ENCODE measurements at regions not wholly inside any gene's neighbourhood (a gene's known extent, or its start where the extent isn't known, plus 50 kb on each side); places are given as distances from the start of the nearest gene placed in this dataset.
"Not testable (repeated sequence)": the region's sequence is repeated elsewhere in the genome, so short reads cannot be mapped to it uniquely, and the experiment has no call there.

- TF ChIP-seq EZH2 (IDR thresholded peaks at IDR 0.05; ENCODE audit: borderline replicate concordance, low read depth, low read length, poor library complexity, severe bottlenecking) (no peak), CTCF (conservative IDR thresholded peaks at IDR 0.05; ENCODE audit: low read depth, low read length) (no peak)
- peaks cover 7% of the 10 kb centered on the region for H3K4me1 ChIP-seq (ENCODE audit: insufficient read depth, low read length, poor library complexity, severe bottlenecking)
- no peaks in the 10 kb centered on the region for H3K9me3 ChIP-seq (ENCODE audit: low read depth, low read length, poor library complexity, severe bottlenecking)
- H3K27ac ChIP-seq (ENCODE audit: low read depth, low read length, poor library complexity, severe bottlenecking) = no peak overlapping the region
- ChIA-PET CTCF (no interaction called here), POLR2A (ENCODE audit: low non-redundant PET) (no interaction called here)
- intact Hi-C loops (cut with micrococcal nuclease; ENCODE audit: unreplicated experiment) = no loop called here
- BruUV-seq (replicated peaks) = no TSS peak
- no peak overlapping the region for H3K4me3 ChIP-seq (ENCODE audit: low read depth, low read length, poor library complexity, severe bottlenecking)
- peak; percentile 23 for DNase-seq (ENCODE audit: low spot score)
- H3K36me3 ChIP-seq (ENCODE audit: insufficient read depth, low read length, poor library complexity, severe bottlenecking) = no peaks in the 10 kb centered on the region
- H3K27me3 ChIP-seq (replicated peaks; ENCODE audit: insufficient read depth, low read depth, low read length, poor library complexity) = no peaks in the 10 kb centered on the region
These were observed 120.1 kb upstream of the MYO10 start for GRCh38 chr5:17056141-17056631.

- Histone ChIP-seq H3K27me3 (replicated peaks; ENCODE audit: insufficient read depth, low read depth, low read length, poor library complexity) (no peaks in the 10 kb centered on the region), H3K4me1 (ENCODE audit: insufficient read depth, low read length, poor library complexity, severe bottlenecking) (peaks cover 7% of the 10 kb centered on the region), H3K36me3 (ENCODE audit: insufficient read depth, low read length, poor library complexity, severe bottlenecking) (no peaks in the 10 kb centered on the region), H3K9me3 (ENCODE audit: low read depth, low read length, poor library complexity, severe bottlenecking) (no peaks in the 10 kb centered on the region), H3K27ac (ENCODE audit: low read depth, low read length, poor library complexity, severe bottlenecking) (no peak overlapping the region), H3K4me3 (ENCODE audit: low read depth, low read length, poor library complexity, severe bottlenecking) (no peak overlapping the region)
- BruUV-seq (replicated peaks) = no TSS peak
- no peak for DNase-seq (ENCODE audit: low spot score)
- no peak for TF ChIP-seq EZH2 (IDR thresholded peaks at IDR 0.05; ENCODE audit: borderline replicate concordance, low read depth, low read length, poor library complexity, severe bottlenecking)
- no peak for TF ChIP-seq CTCF (conservative IDR thresholded peaks at IDR 0.05; ENCODE audit: low read depth, low read length)
- ChIA-PET POLR2A (ENCODE audit: low non-redundant PET) (no interaction called here), CTCF (no interaction called here)
- intact Hi-C loops (cut with micrococcal nuclease; ENCODE audit: unreplicated experiment) = no loop called here
These were observed 122.3 kb upstream of the MYO10 start for GRCh38 chr5:17058438-17058837.

GRCh38 chr5:17061973-17062470, 125.9 kb upstream of the MYO10 start:
- ChIA-PET POLR2A (ENCODE audit: low non-redundant PET) (no interaction called here), CTCF (no interaction called here)
- no peaks in the 10 kb centered on the region for H3K4me1 ChIP-seq (ENCODE audit: insufficient read depth, low read length, poor library complexity, severe bottlenecking)
- no TSS peak for BruUV-seq (replicated peaks)
- no peak overlapping the region for H3K4me3 ChIP-seq (ENCODE audit: low read depth, low read length, poor library complexity, severe bottlenecking)
- no peaks in the 10 kb centered on the region for H3K27me3 ChIP-seq (replicated peaks; ENCODE audit: insufficient read depth, low read depth, low read length, poor library complexity)
- no peak overlapping the region for H3K27ac ChIP-seq (ENCODE audit: low read depth, low read length, poor library complexity, severe bottlenecking)
- H3K9me3 ChIP-seq (ENCODE audit: low read depth, low read length, poor library complexity, severe bottlenecking) = no peaks in the 10 kb centered on the region
- no peaks in the 10 kb centered on the region for H3K36me3 ChIP-seq (ENCODE audit: insufficient read depth, low read length, poor library complexity, severe bottlenecking)
- intact Hi-C loops (cut with micrococcal nuclease; ENCODE audit: unreplicated experiment) = no loop called here
- TF ChIP-seq CTCF (conservative IDR thresholded peaks at IDR 0.05; ENCODE audit: low read depth, low read length) (no peak), EZH2 (IDR thresholded peaks at IDR 0.05; ENCODE audit: borderline replicate concordance, low read depth, low read length, poor library complexity, severe bottlenecking) (no peak)
- DNase-seq (ENCODE audit: low spot score) = no peak

- H3K36me3 ChIP-seq (ENCODE audit: insufficient read depth, low read length, poor library complexity, severe bottlenecking); DNase-seq (ENCODE audit: low spot score); H3K9me3 ChIP-seq (ENCODE audit: low read depth, low read length, poor library complexity, severe bottlenecking); BruUV-seq (replicated peaks); H3K27me3 ChIP-seq (replicated peaks; ENCODE audit: insufficient read depth, low read depth, low read length, poor library complexity); POLR2A ChIA-PET (ENCODE audit: low non-redundant PET); CTCF ChIA-PET; H3K4me1 ChIP-seq (ENCODE audit: insufficient read depth, low read length, poor library complexity, severe bottlenecking); intact Hi-C loops (cut with micrococcal nuclease; ENCODE audit: unreplicated experiment); H3K27ac ChIP-seq (ENCODE audit: low read depth, low read length, poor library complexity, severe bottlenecking); H3K4me3 ChIP-seq (ENCODE audit: low read depth, low read length, poor library complexity, severe bottlenecking): not testable (repeated sequence)
These were observed 126.7 kb upstream of the MYO10 start for GRCh38 chr5:17062741-17063140.
